ENCODE measurements at regions not wholly inside any gene's neighbourhood (a gene's known extent, or its start where the extent isn't known, plus 50 kb on each side); places are given as distances from the start of the nearest gene placed in this dataset.

GRCh38 chr15:69643971-69644370 is 191.4 kb downstream of the RPLP1 start:
- POLR2A ChIA-PET: no interaction called here
- Histone ChIP-seq H3K4me3 (ENCODE audit: low read depth in 2 of 2, low read length in 2 of 2) (no peak overlapping the region), H3K4me1 (ENCODE audit: control insufficient read depth, insufficient read depth, low read length) (no peaks in the 10 kb centered on the region; the same call in 1 of the 2 replicates), H3K27me3 (ENCODE audit: control insufficient read depth, insufficient read depth, low read length) (no peaks in the 10 kb centered on the region), H3K36me3 (ENCODE audit: control insufficient read depth, insufficient read depth, low read length) (no peaks in the 10 kb centered on the region), H3K9me3 (ENCODE audit: control insufficient read depth, insufficient read depth, low read depth, low read length) (peaks cover 7% of the 10 kb centered on the region; the same call in 1 of the 2 replicates), H3K27ac (ENCODE audit: low read length) (no peak overlapping the region)
- intact Hi-C loops (cut with micrococcal nuclease; ENCODE audit: unreplicated experiment): no loop called here
- no peak for DNase-seq (ENCODE audit: low read depth, low spot score)
- TF ChIP-seq CTCF (IDR thresholded peaks at IDR 0.05) (no peak), SIN3A (IDR thresholded peaks at IDR 0.05; ENCODE audit: borderline replicate concordance, insufficient read depth, low read depth, low read length) (no peak), REST (IDR thresholded peaks at IDR 0.05; ENCODE audit: insufficient read depth in 1 of 2, low read depth in 2 of 2, low read length in 1 of 2) (no peak), POLR2AphosphoS5 (IDR thresholded peaks at IDR 0.05; ENCODE audit: low read depth, low read length) (no peak), TCF7L2 (IDR thresholded peaks at IDR 0.05; ENCODE audit: low read depth, low read length) (no peak)
- ATAC-seq: no peak
- in situ Hi-C loops (cut with HindIII; ENCODE audit: low pct_unique_long_range_greater_than_20kb, low sequenced_read_pairs): no loop called here
- no TSS peak for BruUV-seq (replicated peaks)
- CTCF ChIA-PET: no interaction called here

- DNase-seq (ENCODE audit: low read depth, low spot score): no peak
- Histone ChIP-seq H3K4me1 (ENCODE audit: control insufficient read depth, insufficient read depth, low read length) (no peaks in the 10 kb centered on the region; the same call in 1 of the 2 replicates), H3K9me3 (ENCODE audit: control insufficient read depth, insufficient read depth, low read depth, low read length) (peaks cover 7% of the 10 kb centered on the region; the same call in 1 of the 2 replicates), H3K27ac (ENCODE audit: low read length) (no peak overlapping the region), H3K36me3 (ENCODE audit: control insufficient read depth, insufficient read depth, low read length) (no peaks in the 10 kb centered on the region), H3K27me3 (ENCODE audit: control insufficient read depth, insufficient read depth, low read length) (no peaks in the 10 kb centered on the region), H3K4me3 (ENCODE audit: low read depth in 2 of 2, low read length in 2 of 2) (no peak overlapping the region)
- in situ Hi-C loops (cut with HindIII; ENCODE audit: low pct_unique_long_range_greater_than_20kb, low sequenced_read_pairs) (no loop called here), intact Hi-C loops (cut with micrococcal nuclease; ENCODE audit: unreplicated experiment) (no loop called here)
- no peak for ATAC-seq
- POLR2A ChIA-PET: no interaction called here
- no peak for TF ChIP-seq TCF7L2 (IDR thresholded peaks at IDR 0.05; ENCODE audit: low read depth, low read length)
- no peak for TF ChIP-seq POLR2AphosphoS5 (IDR thresholded peaks at IDR 0.05; ENCODE audit: low read depth, low read length)
- no peak for TF ChIP-seq SIN3A (IDR thresholded peaks at IDR 0.05; ENCODE audit: borderline replicate concordance, insufficient read depth, low read depth, low read length)
- TF ChIP-seq CTCF (IDR thresholded peaks at IDR 0.05): no peak
- no peak for TF ChIP-seq REST (IDR thresholded peaks at IDR 0.05; ENCODE audit: insufficient read depth in 1 of 2, low read depth in 2 of 2, low read length in 1 of 2)
- BruUV-seq (replicated peaks): no TSS peak
- CTCF ChIA-PET: no interaction called here
These were observed 192.3 kb downstream of the RPLP1 start for GRCh38 chr15:69644876-69645275.
